ENCODE measurements at regions not wholly inside any gene's neighbourhood (a gene's known extent, or its start where the extent isn't known, plus 50 kb on each side); places are given as distances from the start of the nearest gene placed in this dataset.
"Not testable (repeated sequence)": the region's sequence is repeated elsewhere in the genome, so short reads cannot be mapped to it uniquely, and the experiment has no call there.

- no peak for DNase-seq
- Mint-ChIP-seq H3K9me3 (peaks cover 3% of the 10 kb centered on the region), H3K36me3 (no peaks in the 10 kb centered on the region), H3K27me3 (no peaks in the 10 kb centered on the region), H3K4me3 (no peak overlapping the region), H3K4me1 (ENCODE audit: low read depth) (no peaks in the 10 kb centered on the region), H3K27ac (no peak overlapping the region)
- ChIA-PET CTCF (no interaction called here), POLR2A (no interaction called here)
- intact Hi-C loops (cut with micrococcal nuclease): no loop called here
These were observed 265.7 kb downstream of the SOX4 start for GRCh38 chr6:21859193-21859735.

DNA sequence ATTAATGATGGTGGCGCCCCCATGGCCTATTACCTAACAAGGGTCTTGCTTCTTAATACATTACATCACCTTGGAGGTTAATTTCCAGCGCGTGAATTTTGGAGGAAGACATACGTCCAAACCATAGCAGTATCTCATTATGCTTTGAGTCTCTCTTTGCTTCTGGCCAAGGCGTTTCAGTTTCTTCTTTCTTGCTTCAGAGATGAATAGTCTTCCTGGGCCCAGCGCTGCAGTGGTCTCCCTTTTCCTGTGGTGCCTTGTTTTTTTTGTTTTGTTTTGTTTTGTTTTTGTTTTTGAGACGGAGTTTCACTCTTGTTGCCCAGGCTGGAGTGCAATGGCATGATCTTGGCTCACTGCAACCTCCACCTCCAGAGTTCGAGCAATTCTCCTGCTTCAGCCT is 268.4 kb downstream of the SOX4 start:
- ChIA-PET POLR2A (no interaction called here), CTCF (no interaction called here)
- intact Hi-C loops (cut with micrococcal nuclease): no loop called here
- Mint-ChIP-seq H3K4me1 (ENCODE audit: low read depth) (no peaks in the 10 kb centered on the region), H3K36me3 (no peaks in the 10 kb centered on the region), H3K27me3 (no peaks in the 10 kb centered on the region), H3K4me3 (no peak overlapping the region), H3K9me3 (peaks cover 3% of the 10 kb centered on the region), H3K27ac (no peak overlapping the region)
- no peak for DNase-seq

DNA sequence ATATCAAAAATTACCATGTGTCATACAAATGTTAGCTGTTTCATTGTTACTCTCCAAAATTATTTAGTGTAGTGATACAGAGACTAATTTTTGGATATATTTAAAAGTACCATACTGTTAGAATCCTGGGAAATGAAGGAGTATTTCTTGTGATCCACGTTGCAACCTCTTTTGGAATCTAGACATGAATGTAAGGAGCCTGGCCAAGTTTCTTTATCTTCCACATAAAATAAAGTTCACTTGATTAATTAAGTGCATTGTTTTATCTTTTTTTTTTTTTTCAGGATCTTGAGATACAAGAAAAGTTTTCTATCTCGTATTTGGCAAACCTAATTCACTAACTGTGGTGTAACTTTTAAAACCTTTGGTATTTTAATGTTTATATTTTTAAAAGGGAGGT is 270.7 kb downstream of the SOX4 start:
- peaks cover 3% of the 10 kb centered on the region for H3K9me3 Mint-ChIP-seq
- H3K4me3 Mint-ChIP-seq: no peak overlapping the region
- ChIA-PET POLR2A (no interaction called here), CTCF (no interaction called here)
- H3K36me3 Mint-ChIP-seq: no peaks in the 10 kb centered on the region
- H3K4me1 Mint-ChIP-seq (ENCODE audit: low read depth): no peaks in the 10 kb centered on the region
- DNase-seq: no peak
- no peak overlapping the region for H3K27ac Mint-ChIP-seq
- intact Hi-C loops (cut with micrococcal nuclease): no loop called here
- H3K27me3 Mint-ChIP-seq: no peaks in the 10 kb centered on the region

DNA sequence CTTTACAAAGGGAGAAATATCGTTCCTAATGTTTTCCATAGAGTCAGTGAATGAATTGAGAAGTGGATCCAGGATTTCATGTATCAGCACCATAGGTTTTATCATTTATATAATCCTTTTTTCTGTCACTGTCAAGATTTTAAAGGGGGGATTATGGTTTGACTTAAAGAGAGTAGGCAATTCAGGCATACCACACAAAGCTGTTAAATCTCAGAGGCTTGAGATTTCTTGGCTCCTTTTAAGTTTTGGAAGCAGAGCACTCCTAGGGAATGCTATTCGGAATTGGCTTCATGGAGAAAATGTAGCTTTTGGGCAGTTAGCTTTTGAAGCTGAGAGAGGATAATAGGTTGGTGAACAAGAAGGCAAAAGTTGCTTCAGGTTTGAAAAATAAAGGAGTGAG is 274.7 kb downstream of the SOX4 start:
- CTCF ChIA-PET: no interaction called here

DNA sequence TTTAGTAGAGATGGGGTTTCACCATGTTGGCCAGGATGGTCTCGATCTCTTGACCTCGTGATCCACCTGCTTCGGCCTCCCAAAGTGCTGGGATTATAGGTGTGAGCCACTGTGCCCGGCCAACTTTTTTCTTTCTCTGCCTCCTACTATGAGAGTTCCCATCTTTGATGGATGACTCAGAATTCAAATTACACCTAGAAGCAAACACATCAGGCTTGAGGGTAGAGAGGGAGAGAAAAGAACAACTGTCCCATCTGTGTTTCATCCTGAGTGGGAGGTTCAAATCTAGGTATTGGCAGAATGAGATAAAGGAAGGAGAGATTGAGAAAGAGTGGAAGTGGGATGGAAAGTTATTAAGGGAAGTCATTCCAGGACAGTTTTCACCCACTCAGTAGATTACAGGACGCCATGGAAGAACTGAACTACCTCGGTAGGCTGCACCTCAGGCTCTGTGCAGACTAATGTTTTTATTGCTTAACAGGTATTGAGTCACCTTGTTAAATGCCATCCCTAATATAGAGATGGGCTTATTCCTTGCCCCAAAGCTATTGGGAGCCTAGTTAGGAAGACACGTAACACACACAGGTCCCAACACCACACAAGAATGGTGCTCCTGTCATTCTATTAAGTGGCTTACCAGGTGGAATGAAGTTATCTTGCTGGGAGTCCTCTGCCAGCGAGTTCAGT is 275.7 kb downstream of the SOX4 start:
- Mint-ChIP-seq H3K4me1 (ENCODE audit: low read depth) (no peaks in the 10 kb centered on the region), H3K27ac (no peak overlapping the region), H3K4me3 (no peak overlapping the region), H3K36me3 (no peaks in the 10 kb centered on the region), H3K9me3 (no peaks in the 10 kb centered on the region), H3K27me3 (peaks cover 2% of the 10 kb centered on the region)
- POLR2A ChIA-PET: no interaction called here
- CTCF ChIA-PET: no interaction called here
- intact Hi-C loops (cut with micrococcal nuclease): no loop called here
- no peak for DNase-seq

More for the DNA sequence above, 274.7 kb downstream of the SOX4 start:
- no peak for DNase-seq
- no peaks in the 10 kb centered on the region for H3K36me3 Mint-ChIP-seq
- H3K27ac Mint-ChIP-seq: no peak overlapping the region
- intact Hi-C loops (cut with micrococcal nuclease): no loop called here
- H3K4me3 Mint-ChIP-seq: no peak overlapping the region
- H3K4me1 Mint-ChIP-seq (ENCODE audit: low read depth): no peaks in the 10 kb centered on the region
- H3K9me3 Mint-ChIP-seq: no peaks in the 10 kb centered on the region
- POLR2A ChIA-PET: no interaction called here
- no peaks in the 10 kb centered on the region for H3K27me3 Mint-ChIP-seq

DNA sequence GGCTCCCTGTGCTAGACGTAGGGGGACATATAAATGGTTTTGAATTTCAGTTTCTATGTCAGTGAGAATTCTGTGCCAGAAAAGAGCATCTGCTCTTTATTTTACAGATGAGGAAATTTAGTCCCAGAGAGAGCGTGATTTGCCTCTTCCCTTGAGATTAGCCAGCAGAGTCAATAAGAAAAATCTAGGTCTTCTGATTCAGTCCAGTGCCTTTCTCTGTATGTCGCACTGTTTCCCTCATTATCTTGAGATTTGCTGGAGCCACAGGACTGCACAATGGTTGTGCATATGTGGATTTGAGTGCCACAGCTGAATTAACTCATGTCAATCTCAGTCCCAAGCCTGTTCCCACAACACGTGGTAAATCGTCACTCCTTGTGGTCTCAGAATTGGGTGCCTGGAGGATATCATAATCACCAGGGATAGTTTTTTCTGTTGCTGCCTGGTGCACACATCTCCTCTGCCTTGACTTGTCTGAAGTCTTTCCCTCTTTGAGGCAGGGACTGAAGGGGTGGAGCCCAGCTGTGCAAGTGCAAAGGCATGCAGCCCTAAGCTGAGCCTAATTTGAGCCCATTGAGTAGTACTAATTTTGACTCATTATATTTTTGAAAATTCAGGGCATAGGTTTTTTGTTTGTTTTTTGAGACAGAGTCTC is 276.7 kb downstream of the SOX4 start:
- intact Hi-C loops (cut with micrococcal nuclease): no loop called here
- no peak overlapping the region for H3K4me3 Mint-ChIP-seq

DNA sequence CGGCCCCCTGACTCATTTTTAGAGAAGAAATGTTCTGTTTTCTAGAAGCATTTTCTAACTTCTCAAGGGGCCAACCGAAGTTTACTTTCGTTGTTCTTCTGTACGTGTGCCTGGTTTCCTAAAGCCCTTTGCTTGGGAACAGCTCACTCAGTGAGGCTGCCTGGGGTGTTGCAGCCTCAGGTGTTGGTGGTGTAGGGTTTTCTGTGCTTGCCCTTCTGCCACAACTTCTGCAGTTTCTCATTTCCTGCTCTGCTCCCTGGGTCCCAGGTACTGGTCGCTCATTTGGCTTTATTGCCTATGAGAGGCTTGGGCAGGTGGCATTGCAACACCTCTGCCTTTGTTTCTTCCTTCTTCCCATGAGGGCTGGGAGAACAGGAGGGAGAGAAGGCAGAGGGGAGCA is 278.3 kb downstream of the SOX4 start:
- ChIA-PET POLR2A (no interaction called here), CTCF (no interaction called here)
- Mint-ChIP-seq H3K9me3 (no peaks in the 10 kb centered on the region), H3K27ac (no peak overlapping the region), H3K36me3 (no peaks in the 10 kb centered on the region), H3K4me1 (ENCODE audit: low read depth) (no peaks in the 10 kb centered on the region), H3K27me3 (peaks cover 2% of the 10 kb centered on the region), H3K4me3 (no peak overlapping the region)
- DNase-seq: no peak
- intact Hi-C loops (cut with micrococcal nuclease): no loop called here

More for the DNA sequence above, 276.7 kb downstream of the SOX4 start:
- Mint-ChIP-seq H3K27me3 (peaks cover 2% of the 10 kb centered on the region), H3K9me3 (no peaks in the 10 kb centered on the region), H3K4me1 (ENCODE audit: low read depth) (no peaks in the 10 kb centered on the region), H3K27ac (no peak overlapping the region), H3K36me3 (no peaks in the 10 kb centered on the region)
- ChIA-PET CTCF (no interaction called here), POLR2A (no interaction called here)
- DNase-seq: no peak

DNA sequence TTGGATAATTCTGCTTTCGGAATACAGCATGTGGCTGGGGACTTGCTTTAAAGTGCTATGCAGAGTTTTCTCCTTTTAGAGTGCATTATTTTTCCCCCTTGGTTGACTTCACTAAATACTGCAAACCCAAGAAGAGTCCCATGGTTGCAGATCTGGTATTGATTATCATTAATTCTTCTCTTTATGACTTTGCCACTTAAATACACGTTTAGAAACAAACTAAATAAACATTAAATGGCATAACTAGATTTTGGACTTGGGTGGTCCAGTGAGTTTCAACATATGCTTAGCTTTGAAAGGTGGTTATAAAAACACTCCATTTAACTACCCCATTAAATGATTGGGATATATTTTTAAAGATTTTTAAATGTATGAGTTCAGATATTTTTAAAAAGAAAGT is 279.2 kb downstream of the SOX4 start:
- H3K27me3 Mint-ChIP-seq: peaks cover 2% of the 10 kb centered on the region
- H3K27ac Mint-ChIP-seq: no peak overlapping the region
- no peak for DNase-seq
- H3K9me3 Mint-ChIP-seq: no peaks in the 10 kb centered on the region
- H3K36me3 Mint-ChIP-seq: no peaks in the 10 kb centered on the region
- ChIA-PET CTCF (no interaction called here), POLR2A (no interaction called here)
- H3K4me3 Mint-ChIP-seq: no peak overlapping the region
- intact Hi-C loops (cut with micrococcal nuclease): no loop called here
- no peaks in the 10 kb centered on the region for H3K4me1 Mint-ChIP-seq (ENCODE audit: low read depth)

DNA sequence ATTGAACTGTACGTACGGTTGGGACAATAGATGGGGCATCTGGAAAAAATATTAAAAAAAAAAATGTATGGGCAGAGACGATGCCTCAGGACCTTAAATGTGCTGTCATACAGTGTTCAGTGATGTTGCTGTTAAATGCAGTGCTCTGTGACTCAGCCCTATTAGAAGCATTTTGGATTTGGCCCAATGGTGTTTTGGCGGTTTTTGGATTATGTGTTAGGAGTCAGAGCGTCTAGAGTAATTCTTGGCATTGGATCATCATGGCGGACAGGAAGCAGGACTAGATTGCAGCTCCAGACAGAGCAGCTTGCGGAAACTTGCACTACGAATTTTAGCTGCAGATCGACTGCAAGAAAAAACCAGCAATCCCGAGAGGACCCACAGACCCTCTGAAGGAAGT is 280.0 kb downstream of the SOX4 start:
- Mint-ChIP-seq H3K9me3 (peaks cover 2% of the 10 kb centered on the region), H3K27ac (no peak overlapping the region), H3K36me3 (no peaks in the 10 kb centered on the region), H3K27me3 (peaks cover 2% of the 10 kb centered on the region), H3K4me1 (ENCODE audit: low read depth) (no peaks in the 10 kb centered on the region), H3K4me3 (no peak overlapping the region)
- ChIA-PET CTCF (no interaction called here), POLR2A (no interaction called here)
- no peak for DNase-seq
- intact Hi-C loops (cut with micrococcal nuclease): no loop called here

GRCh38 chr6:21874372-21874771 is 280.8 kb downstream of the SOX4 start:
- ChIA-PET CTCF (no interaction called here), POLR2A (no interaction called here)
- intact Hi-C loops (cut with micrococcal nuclease): no loop called here
- Mint-ChIP-seq H3K9me3 (peaks cover 2% of the 10 kb centered on the region), H3K36me3 (no peaks in the 10 kb centered on the region), H3K27ac (no peak overlapping the region), H3K27me3 (peaks cover 2% of the 10 kb centered on the region), H3K4me3 (no peak overlapping the region), H3K4me1 (ENCODE audit: low read depth) (no peaks in the 10 kb centered on the region)
- no peak for DNase-seq

GRCh38 chr6:21877037-21877436 is 283.5 kb downstream of the SOX4 start:
- DNase-seq; intact Hi-C loops (cut with micrococcal nuclease); H3K4me3 Mint-ChIP-seq; H3K27ac Mint-ChIP-seq; POLR2A ChIA-PET; H3K36me3 Mint-ChIP-seq; H3K27me3 Mint-ChIP-seq; H3K4me1 Mint-ChIP-seq (ENCODE audit: low read depth); CTCF ChIA-PET: not testable (repeated sequence)
- H3K9me3 Mint-ChIP-seq: peaks cover 17% of the 10 kb centered on the region

DNA sequence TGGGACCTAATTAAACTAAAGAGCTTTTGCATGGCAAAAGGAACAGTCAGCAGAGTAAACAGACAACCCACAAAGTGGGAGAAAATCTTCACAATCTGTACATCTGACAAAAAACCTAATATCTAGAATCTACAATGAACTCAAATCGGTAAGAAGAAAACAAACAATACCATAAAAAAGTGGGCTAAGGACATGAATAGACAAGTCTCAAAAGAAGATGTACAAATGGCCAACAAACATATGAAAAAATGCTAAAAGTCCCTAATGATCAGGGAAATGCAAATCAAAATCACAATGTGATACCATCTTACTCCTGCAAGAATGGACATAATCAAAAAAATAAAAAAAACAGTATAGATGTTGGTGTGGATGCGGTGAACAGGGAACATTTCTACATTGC is 286.7 kb downstream of the SOX4 start:
- intact Hi-C loops (cut with micrococcal nuclease); H3K27ac Mint-ChIP-seq; H3K4me1 Mint-ChIP-seq (ENCODE audit: low read depth); CTCF ChIA-PET; DNase-seq; H3K4me3 Mint-ChIP-seq; H3K36me3 Mint-ChIP-seq; POLR2A ChIA-PET; H3K27me3 Mint-ChIP-seq: not testable (repeated sequence)
- H3K9me3 Mint-ChIP-seq: peaks cover 21% of the 10 kb centered on the region

GRCh38 chr6:21881969-21882465 is 288.5 kb downstream of the SOX4 start:
- intact Hi-C loops (cut with micrococcal nuclease): no loop called here
- Mint-ChIP-seq H3K27me3 (no peaks in the 10 kb centered on the region), H3K4me1 (ENCODE audit: low read depth) (no peaks in the 10 kb centered on the region), H3K4me3 (no peak overlapping the region), H3K9me3 (peaks cover 21% of the 10 kb centered on the region), H3K36me3 (no peaks in the 10 kb centered on the region), H3K27ac (no peak overlapping the region)
- POLR2A ChIA-PET: no interaction called here
- DNase-seq: no peak
- CTCF ChIA-PET: no interaction called here
